Thoracic aorta (tissue), 2 donors: ENCODE measurements at regions not wholly inside any gene's neighbourhood (a gene's known extent, or its start where the extent isn't known, plus 50 kb on each side); places are given as distances from the start of the nearest gene placed in this dataset.

Source experiments
- ATAC-seq: fragments of 150-250 bp; one replicate; pipeline ENCODE4 v1.8.0; 2017; ENCODE audit warnings: low read depth; ENCODE audit not compliant: insufficient number of reproducible peaks, low FRiP score
- DNase-seq: peaks from one replicate; pipeline ENCODE4 v3.0.0-alpha.2; 2020; ENCODE audit warnings: low spot score
- H3K27ac ChIP-seq, 2 donors: fragments of 200-600 bp; sonication (generic); 1 replicate in 1 of 2; 2 replicates in 1 of 2; pipeline ENCODE4 v1.5.1; 2016; ENCODE audit warnings: mild to moderate bottlenecking in 2 of 2, moderate library complexity in 2 of 2
- H3K27me3 ChIP-seq: fragments of 200-600 bp; sonication (generic); replicated peaks from 2 replicates; pipeline ENCODE4 v1.6.0; 2016; ENCODE audit warnings: mild to moderate bottlenecking; ENCODE audit not compliant: insufficient read depth
- H3K36me3 ChIP-seq: fragments of 200-600 bp; sonication (generic); one replicate; pipeline ENCODE4 v1.5.1; 2016
- H3K4me1 ChIP-seq, 2 donors: fragments of 200-600 bp; sonication (generic); 1 replicate in 1 of 2; 2 replicates in 1 of 2; pipeline versions ENCODE4 v1.5.1 to v1.6.0; 2016; ENCODE audit warnings: low read depth in 2 of 2, mild to moderate bottlenecking in 1 of 2; ENCODE audit not compliant: control insufficient read depth in 1 of 2
- H3K4me3 ChIP-seq: fragments of 200-600 bp; sonication (generic); 2 replicates; pipeline ENCODE4 v1.5.1; 2016; ENCODE audit warnings: mild to moderate bottlenecking
- H3K9me3 ChIP-seq: fragments of 200-600 bp; sonication (generic); 2 replicates; pipeline ENCODE4 v1.5.1; 2016
- TF ChIP-seq, protein P1 (sequence below): fragments of 200-600 bp; sonication (generic); IDR thresholded peaks from one replicate; pipeline ENCODE4 v1.5.1; 2019; ENCODE audit warnings: antibody characterized with exemption

- H3K36me3 ChIP-seq: no peaks in the 10 kb centered on the region
- TF ChIP-seq, protein P1, sequence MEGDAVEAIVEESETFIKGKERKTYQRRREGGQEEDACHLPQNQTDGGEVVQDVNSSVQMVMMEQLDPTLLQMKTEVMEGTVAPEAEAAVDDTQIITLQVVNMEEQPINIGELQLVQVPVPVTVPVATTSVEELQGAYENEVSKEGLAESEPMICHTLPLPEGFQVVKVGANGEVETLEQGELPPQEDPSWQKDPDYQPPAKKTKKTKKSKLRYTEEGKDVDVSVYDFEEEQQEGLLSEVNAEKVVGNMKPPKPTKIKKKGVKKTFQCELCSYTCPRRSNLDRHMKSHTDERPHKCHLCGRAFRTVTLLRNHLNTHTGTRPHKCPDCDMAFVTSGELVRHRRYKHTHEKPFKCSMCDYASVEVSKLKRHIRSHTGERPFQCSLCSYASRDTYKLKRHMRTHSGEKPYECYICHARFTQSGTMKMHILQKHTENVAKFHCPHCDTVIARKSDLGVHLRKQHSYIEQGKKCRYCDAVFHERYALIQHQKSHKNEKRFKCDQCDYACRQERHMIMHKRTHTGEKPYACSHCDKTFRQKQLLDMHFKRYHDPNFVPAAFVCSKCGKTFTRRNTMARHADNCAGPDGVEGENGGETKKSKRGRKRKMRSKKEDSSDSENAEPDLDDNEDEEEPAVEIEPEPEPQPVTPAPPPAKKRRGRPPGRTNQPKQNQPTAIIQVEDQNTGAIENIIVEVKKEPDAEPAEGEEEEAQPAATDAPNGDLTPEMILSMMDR: no peak
- H3K4me3 ChIP-seq: no peak overlapping the region
- no peaks in the 10 kb centered on the region for H3K27me3 ChIP-seq
- no peaks in the 10 kb centered on the region for H3K9me3 ChIP-seq
- ATAC-seq (no peak), DNase-seq (no peak)
- H3K27ac ChIP-seq: no peak overlapping the region
- peaks cover 0 to 9% of the 10 kb centered on the region in 2 donors for H3K4me1 ChIP-seq
Observed at GRCh38 chr7:46810986-46811385, 770.9 kb downstream of the TNS3 start.

DNA sequence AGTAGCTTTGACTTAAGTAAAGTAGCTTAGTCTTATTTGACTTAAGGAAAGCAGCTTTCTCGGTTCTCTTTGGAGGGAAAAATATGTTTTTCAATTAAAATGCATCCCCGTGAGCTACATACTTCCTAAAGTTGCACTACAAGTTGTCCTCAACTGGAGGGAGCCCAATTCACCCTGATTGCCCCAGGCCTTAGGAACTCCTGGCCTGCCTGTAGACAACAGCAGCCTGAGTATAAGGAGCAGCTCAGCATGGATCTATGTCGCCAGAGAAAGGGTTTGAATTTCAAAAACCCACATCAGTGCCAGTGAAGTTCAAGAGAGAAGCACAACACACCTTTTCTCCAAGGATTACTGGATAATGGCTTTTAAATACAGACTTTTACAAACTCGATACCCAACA is 772.0 kb downstream of the TNS3 start:
- DNase-seq (no peak), ATAC-seq (no peak)
- Histone ChIP-seq H3K27ac (no peak overlapping the region), H3K4me1 (peaks cover 0 to 9% of the 10 kb centered on the region in 2 donors), H3K4me3 (no peak overlapping the region), H3K27me3 (no peaks in the 10 kb centered on the region), H3K9me3 (no peaks in the 10 kb centered on the region), H3K36me3 (no peaks in the 10 kb centered on the region)
- TF ChIP-seq, protein P1: no peak

DNA sequence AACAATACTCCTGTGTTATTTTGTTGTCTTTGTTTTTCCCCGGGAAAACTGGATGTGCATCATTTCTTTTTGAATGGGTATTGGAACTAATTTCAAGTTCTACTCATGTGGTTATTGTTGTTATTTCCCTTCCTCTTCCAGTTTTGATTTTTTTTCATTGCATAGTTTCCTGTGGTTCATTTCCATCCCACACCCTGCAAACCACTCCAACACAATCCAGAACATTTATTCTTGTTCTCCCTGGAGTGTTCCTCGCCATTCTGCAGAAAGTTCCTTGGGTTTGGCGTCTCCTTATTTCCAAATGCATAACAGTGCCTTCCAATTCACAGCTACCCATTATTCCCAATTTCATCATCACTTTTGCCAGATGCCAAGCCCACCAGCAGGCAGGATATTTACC is 775.1 kb downstream of the TNS3 start:
- TF ChIP-seq, protein P1: no peak
- Histone ChIP-seq H3K4me3 (no peak overlapping the region), H3K27ac (no peak overlapping the region), H3K9me3 (no peaks in the 10 kb centered on the region), H3K27me3 (no peaks in the 10 kb centered on the region), H3K36me3 (no peaks in the 10 kb centered on the region), H3K4me1 (peaks cover 0 to 4% of the 10 kb centered on the region in 2 donors)
- no peak for ATAC-seq
- DNase-seq: no peak

DNA sequence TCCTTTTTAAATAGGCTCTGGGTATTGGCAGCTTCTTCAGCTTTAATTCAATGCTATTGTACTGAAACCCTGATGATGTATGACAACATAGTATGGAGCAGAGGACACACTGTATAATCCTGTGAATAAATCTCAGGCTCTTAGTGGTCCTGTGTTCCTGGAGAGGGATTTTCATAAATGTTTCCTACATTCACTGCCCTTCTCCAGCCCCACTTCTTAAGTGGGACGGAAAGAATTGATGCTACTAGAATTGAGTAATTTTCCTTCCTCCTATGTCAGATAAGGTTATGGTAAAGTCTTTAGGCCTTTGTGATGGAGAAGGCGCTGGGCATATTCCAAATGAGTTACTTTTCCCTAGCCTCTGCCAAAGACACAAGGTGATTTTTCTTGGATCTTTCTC is 779.4 kb downstream of the TNS3 start:
- TF ChIP-seq, protein P1: no peak
- DNase-seq: no peak
- no peaks in the 10 kb centered on the region for H3K27me3 ChIP-seq
- ATAC-seq: no peak
- H3K27ac ChIP-seq: no peak overlapping the region
- H3K36me3 ChIP-seq: no peaks in the 10 kb centered on the region
- H3K4me1 ChIP-seq: no peaks in the 10 kb centered on the region
- no peak overlapping the region for H3K4me3 ChIP-seq
- H3K9me3 ChIP-seq: no peaks in the 10 kb centered on the region

DNA sequence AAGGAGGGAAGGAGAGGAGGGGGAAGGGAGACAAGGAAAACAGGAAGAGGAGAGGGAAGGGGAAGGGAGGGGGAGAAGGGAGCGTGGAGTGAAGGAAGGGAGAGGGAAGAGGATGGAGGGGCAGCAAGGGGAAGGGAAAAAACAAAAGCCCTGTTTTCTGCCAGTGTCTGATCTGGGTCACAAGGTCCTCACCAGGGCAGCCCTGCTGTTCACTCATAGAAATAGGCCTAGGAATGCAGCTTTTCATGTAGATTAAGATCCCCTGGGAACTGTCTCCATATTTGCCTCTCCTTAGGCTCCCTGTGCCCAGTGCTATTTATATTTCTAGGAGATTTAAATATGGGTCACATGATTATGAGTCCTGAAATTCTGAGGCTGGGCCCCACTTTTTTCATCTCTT is 790.7 kb downstream of the TNS3 start:
- DNase-seq: no peak
- TF ChIP-seq, protein P1: no peak
- no peak for ATAC-seq
- Histone ChIP-seq H3K4me3 (no peak overlapping the region), H3K36me3 (no peaks in the 10 kb centered on the region), H3K27me3 (no peaks in the 10 kb centered on the region), H3K4me1 (no peaks in the 10 kb centered on the region), H3K27ac (no peak overlapping the region), H3K9me3 (no peaks in the 10 kb centered on the region)
